ENCODE measurements at regions not wholly inside any gene's neighbourhood (a gene's known extent, or its start where the extent isn't known, plus 50 kb on each side); places are given as distances from the start of the nearest gene placed in this dataset.

DNA sequence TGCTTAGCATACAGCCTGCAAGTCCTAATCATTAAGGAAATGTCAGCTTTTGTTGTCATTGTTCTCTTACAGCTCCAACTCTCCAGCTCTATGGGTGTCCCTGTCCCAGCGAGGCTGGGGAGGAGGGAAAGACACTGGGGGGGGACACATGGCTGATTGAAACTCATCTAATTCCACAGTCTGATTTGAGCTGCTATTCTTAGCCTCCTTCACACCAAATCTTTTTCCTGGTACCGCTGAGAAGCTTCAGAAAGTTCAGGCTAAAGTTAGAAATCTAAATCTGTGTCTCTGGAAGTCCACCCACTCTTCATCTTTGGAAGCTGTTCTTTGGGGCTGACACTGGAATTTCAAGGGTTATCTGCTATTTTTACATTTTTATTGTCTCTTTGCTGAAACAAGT, 61.3 kb upstream of the RASGRP1 start:
- Histone ChIP-seq H4K20me1 (ENCODE audit: insufficient read depth) (no peaks in the 10 kb centered on the region), H3K4me2 (no peak overlapping the region), H3K79me2 (ENCODE audit: insufficient read depth) (no peaks in the 10 kb centered on the region), H3K36me3 (replicated peaks in 1 of 2; ENCODE audit: control insufficient read depth in 1 of 2, insufficient read depth in 2 of 2, low read length in 1 of 2) (no peaks in the 10 kb centered on the region), H3K27ac (ENCODE audit: low read depth in 2 of 2, low read length in 1 of 2) (no peak overlapping the region), H3K4me1 (ENCODE audit: control insufficient read depth in 1 of 2, insufficient read depth in 2 of 2, low read depth in 1 of 2, low read length in 1 of 2) (no peaks in the 10 kb centered on the region), H3F3A (replicated peaks; ENCODE audit: insufficient read depth) (no peaks in the 10 kb centered on the region), H3K9me2 (no peaks in the 10 kb centered on the region), H3K4me3 (ENCODE audit: low read depth in 2 of 2, low read length in 1 of 2) (no peak overlapping the region), H2AFZ (ENCODE audit: low read depth) (no peak overlapping the region), H3K27me3 (ENCODE audit: insufficient read depth) (peaks cover 20% of the 10 kb centered on the region; the same call in 1 of the 2 replicates), H3K9me3 (no peaks in the 10 kb centered on the region), H3K9ac (no peak overlapping the region)
- TF ChIP-seq, protein P1, sequence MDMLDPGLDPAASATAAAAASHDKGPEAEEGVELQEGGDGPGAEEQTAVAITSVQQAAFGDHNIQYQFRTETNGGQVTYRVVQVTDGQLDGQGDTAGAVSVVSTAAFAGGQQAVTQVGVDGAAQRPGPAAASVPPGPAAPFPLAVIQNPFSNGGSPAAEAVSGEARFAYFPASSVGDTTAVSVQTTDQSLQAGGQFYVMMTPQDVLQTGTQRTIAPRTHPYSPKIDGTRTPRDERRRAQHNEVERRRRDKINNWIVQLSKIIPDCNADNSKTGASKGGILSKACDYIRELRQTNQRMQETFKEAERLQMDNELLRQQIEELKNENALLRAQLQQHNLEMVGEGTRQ (IDR thresholded peaks at IDR 0.05; ENCODE audit: borderline replicate concordance, low read depth, low read length): no peak
- no peak for TF ChIP-seq NFIC (IDR thresholded peaks at IDR 0.05; ENCODE audit: borderline replicate concordance)
- TF ChIP-seq ELF1 (IDR thresholded peaks at IDR 0.05): no peak
- no peak for TF ChIP-seq POLR2AphosphoS5 (IDR thresholded peaks at IDR 0.05; ENCODE audit: low read depth, low read length)
- TF ChIP-seq, protein P2, sequence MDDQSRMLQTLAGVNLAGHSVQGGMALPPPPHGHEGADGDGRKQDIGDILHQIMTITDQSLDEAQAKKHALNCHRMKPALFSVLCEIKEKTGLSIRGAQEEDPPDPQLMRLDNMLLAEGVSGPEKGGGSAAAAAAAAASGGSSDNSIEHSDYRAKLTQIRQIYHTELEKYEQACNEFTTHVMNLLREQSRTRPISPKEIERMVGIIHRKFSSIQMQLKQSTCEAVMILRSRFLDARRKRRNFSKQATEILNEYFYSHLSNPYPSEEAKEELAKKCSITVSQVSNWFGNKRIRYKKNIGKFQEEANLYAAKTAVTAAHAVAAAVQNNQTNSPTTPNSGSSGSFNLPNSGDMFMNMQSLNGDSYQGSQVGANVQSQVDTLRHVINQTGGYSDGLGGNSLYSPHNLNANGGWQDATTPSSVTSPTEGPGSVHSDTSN (IDR thresholded peaks at IDR 0.05): no peak
- TF ChIP-seq, protein P3, sequence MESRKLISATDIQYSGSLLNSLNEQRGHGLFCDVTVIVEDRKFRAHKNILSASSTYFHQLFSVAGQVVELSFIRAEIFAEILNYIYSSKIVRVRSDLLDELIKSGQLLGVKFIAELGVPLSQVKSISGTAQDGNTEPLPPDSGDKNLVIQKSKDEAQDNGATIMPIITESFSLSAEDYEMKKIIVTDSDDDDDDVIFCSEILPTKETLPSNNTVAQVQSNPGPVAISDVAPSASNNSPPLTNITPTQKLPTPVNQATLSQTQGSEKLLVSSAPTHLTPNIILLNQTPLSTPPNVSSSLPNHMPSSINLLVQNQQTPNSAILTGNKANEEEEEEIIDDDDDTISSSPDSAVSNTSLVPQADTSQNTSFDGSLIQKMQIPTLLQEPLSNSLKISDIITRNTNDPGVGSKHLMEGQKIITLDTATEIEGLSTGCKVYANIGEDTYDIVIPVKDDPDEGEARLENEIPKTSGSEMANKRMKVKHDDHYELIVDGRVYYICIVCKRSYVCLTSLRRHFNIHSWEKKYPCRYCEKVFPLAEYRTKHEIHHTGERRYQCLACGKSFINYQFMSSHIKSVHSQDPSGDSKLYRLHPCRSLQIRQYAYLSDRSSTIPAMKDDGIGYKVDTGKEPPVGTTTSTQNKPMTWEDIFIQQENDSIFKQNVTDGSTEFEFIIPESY (IDR thresholded peaks at IDR 0.05; ENCODE audit: borderline replicate concordance, low read depth): no peak
- TF ChIP-seq SMC3 (IDR thresholded peaks at IDR 0.05; ENCODE audit: low read depth, low read length): no peak
- TF ChIP-seq CHD2 (IDR thresholded peaks at IDR 0.05; ENCODE audit: low read length, partially characterized antibody): no peak
- TF ChIP-seq, protein P4, sequence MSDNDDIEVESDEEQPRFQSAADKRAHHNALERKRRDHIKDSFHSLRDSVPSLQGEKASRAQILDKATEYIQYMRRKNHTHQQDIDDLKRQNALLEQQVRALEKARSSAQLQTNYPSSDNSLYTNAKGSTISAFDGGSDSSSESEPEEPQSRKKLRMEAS (IDR thresholded peaks at IDR 0.05; ENCODE audit: low read depth): no peak
- TF ChIP-seq RAD21 (IDR thresholded peaks at IDR 0.05; ENCODE audit: low read length): no peak
- TF ChIP-seq MEF2A (IDR thresholded peaks at IDR 0.05; ENCODE audit: borderline replicate concordance, low read depth): no peak
- TF ChIP-seq RFX5 (IDR thresholded peaks at IDR 0.05; ENCODE audit: low read length): no peak
- TF ChIP-seq NRF1 (IDR thresholded peaks at IDR 0.05; ENCODE audit: low read depth, low read length): no peak
- no peak for TF ChIP-seq RCOR1 (IDR thresholded peaks at IDR 0.05; ENCODE audit: low read length)
- no peak for TF ChIP-seq TCF12 (IDR thresholded peaks at IDR 0.05)
- no peak for TF ChIP-seq TAF1 (IDR thresholded peaks at IDR 0.05; ENCODE audit: borderline replicate concordance, low read depth, low read length)
- TF ChIP-seq TEAD4 (IDR thresholded peaks at IDR 0.05; ENCODE audit: borderline replicate concordance, insufficient read depth): no peak
- 9% methylated on average over 2 of the region's 2 CpGs for WGBS (ENCODE audit: low lambda C conversion rate)
- POLR2A ChIA-PET: no interaction called here
- no peak for DNase-seq
- CTCF ChIA-PET: interaction anchor here (0.7 to 1.6 kb wide), 6 partner anchors 9 to 65 kb away, joined by 3 to 5 read pairs (median 4); no protein-coding TSS in a partner anchor

All from SK-N-SH (cell line).